ENCODE measurements at regions not wholly inside any gene's neighbourhood (a gene's known extent, or its start where the extent isn't known, plus 50 kb on each side); places are given as distances from the start of the nearest gene placed in this dataset.
"Not testable (repeated sequence)": the region's sequence is repeated elsewhere in the genome, so short reads cannot be mapped to it uniquely, and the experiment has no call there.

- DNase-seq (ENCODE audit: extremely low read depth, low read depth, low spot score) = not testable (repeated sequence)
Measured at GRCh38 chr20:5453745-5454144, 137.0 kb upstream of the PROKR2 start.

GRCh38 chr20:5453316-5453715, 136.6 kb upstream of the PROKR2 start:
- DNase-seq (ENCODE audit: extremely low read depth, low read depth, low spot score) = not testable (repeated sequence)

- not testable (repeated sequence) for DNase-seq (ENCODE audit: extremely low read depth, low read depth, low spot score)
Measured at GRCh38 chr20:5452691-5453090, 135.9 kb upstream of the PROKR2 start.

GRCh38 chr20:5452286-5452685, 135.5 kb upstream of the PROKR2 start:
- DNase-seq (ENCODE audit: extremely low read depth, low read depth, low spot score) = not testable (repeated sequence)

- no peak for DNase-seq (ENCODE audit: extremely low read depth, low read depth, low spot score)
Measured at GRCh38 chr20:5451643-5452210, 135.0 kb upstream of the PROKR2 start.

GRCh38 chr20:5448449-5449118, 131.8 kb upstream of the PROKR2 start:
- DNase-seq (ENCODE audit: extremely low read depth, low read depth, low spot score) = peak; percentile 23

- DNase-seq (ENCODE audit: extremely low read depth, low read depth, low spot score) = no peak
Measured at GRCh38 chr20:5447188-5447587, 130.4 kb upstream of the PROKR2 start.

GRCh38 chr20:5445611-5446010, 128.9 kb upstream of the PROKR2 start:
- no peak for DNase-seq (ENCODE audit: extremely low read depth, low read depth, low spot score)

GRCh38 chr20:5442101-5442500, 125.3 kb upstream of the PROKR2 start:
- DNase-seq (ENCODE audit: extremely low read depth, low read depth, low spot score) = no peak

- DNase-seq (ENCODE audit: extremely low read depth, low read depth, low spot score) = no peak
Measured at GRCh38 chr20:5434116-5434515, 117.4 kb upstream of the PROKR2 start.

GRCh38 chr20:5433352-5433751, 116.6 kb upstream of the PROKR2 start:
- no peak for DNase-seq (ENCODE audit: extremely low read depth, low read depth, low spot score)

GRCh38 chr20:5432030-5432429, 115.3 kb upstream of the PROKR2 start:
- DNase-seq (ENCODE audit: extremely low read depth, low read depth, low spot score) = no peak

- DNase-seq (ENCODE audit: extremely low read depth, low read depth, low spot score) = no peak
Measured at GRCh38 chr20:5430670-5431069, 113.9 kb upstream of the PROKR2 start.

- no peak for DNase-seq (ENCODE audit: extremely low read depth, low read depth, low spot score)
Measured at GRCh38 chr20:5426026-5426425, 109.3 kb upstream of the PROKR2 start.

GRCh38 chr20:5416086-5416485, 99.3 kb upstream of the PROKR2 start:
- no peak for DNase-seq (ENCODE audit: extremely low read depth, low read depth, low spot score)

- DNase-seq (ENCODE audit: extremely low read depth, low read depth, low spot score) = no peak
Measured at GRCh38 chr20:5413394-5413793, 96.6 kb upstream of the PROKR2 start.

- no peak for DNase-seq (ENCODE audit: extremely low read depth, low read depth, low spot score)
Measured at GRCh38 chr20:5410470-5410869, 93.7 kb upstream of the PROKR2 start.

GRCh38 chr20:5402903-5403531, 86.3 kb upstream of the PROKR2 start:
- no peak for DNase-seq (ENCODE audit: extremely low read depth, low read depth, low spot score)

- DNase-seq (ENCODE audit: extremely low read depth, low read depth, low spot score) = no peak
Measured at GRCh38 chr20:5401277-5401875, 84.6 kb upstream of the PROKR2 start.

- DNase-seq (ENCODE audit: extremely low read depth, low read depth, low spot score) = no peak
Measured at GRCh38 chr20:5400164-5400762, 83.5 kb upstream of the PROKR2 start.

- DNase-seq (ENCODE audit: extremely low read depth, low read depth, low spot score) = no peak
Measured at GRCh38 chr20:5397393-5397792, 80.6 kb upstream of the PROKR2 start.

Measured in glomerular endothelial cell (primary cell).